ENCODE measurements at regions not wholly inside any gene's neighbourhood (a gene's known extent, or its start where the extent isn't known, plus 50 kb on each side); places are given as distances from the start of the nearest gene placed in this dataset.
A peak's percentile ranks its signal among the peaks of the same experiment; 100 is the strongest.

DNA sequence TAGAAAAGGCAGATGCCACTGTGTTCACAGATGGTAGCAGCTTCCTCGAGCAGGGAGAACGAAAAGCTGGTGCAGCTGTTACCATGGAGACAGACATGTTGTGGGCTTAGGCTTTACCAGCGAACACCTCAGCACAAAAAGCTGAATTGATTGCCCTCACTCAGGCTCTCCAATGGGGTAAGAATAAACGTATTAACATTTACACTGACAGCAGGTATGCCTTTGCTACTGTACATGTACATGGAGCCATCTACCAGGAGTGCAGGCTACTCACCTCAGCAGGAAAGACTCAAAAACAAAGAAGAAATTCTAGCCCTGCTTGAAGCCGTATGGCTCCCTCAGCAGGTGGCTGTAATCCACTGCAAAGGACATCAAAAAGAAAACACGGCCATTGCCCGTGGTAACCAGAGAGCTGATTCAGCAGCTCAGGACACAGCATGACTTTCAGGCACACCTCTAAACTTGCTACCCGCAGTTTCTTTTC is 197.7 kb downstream of the ZNF737 start:
- TF ChIP-seq, protein P1, sequence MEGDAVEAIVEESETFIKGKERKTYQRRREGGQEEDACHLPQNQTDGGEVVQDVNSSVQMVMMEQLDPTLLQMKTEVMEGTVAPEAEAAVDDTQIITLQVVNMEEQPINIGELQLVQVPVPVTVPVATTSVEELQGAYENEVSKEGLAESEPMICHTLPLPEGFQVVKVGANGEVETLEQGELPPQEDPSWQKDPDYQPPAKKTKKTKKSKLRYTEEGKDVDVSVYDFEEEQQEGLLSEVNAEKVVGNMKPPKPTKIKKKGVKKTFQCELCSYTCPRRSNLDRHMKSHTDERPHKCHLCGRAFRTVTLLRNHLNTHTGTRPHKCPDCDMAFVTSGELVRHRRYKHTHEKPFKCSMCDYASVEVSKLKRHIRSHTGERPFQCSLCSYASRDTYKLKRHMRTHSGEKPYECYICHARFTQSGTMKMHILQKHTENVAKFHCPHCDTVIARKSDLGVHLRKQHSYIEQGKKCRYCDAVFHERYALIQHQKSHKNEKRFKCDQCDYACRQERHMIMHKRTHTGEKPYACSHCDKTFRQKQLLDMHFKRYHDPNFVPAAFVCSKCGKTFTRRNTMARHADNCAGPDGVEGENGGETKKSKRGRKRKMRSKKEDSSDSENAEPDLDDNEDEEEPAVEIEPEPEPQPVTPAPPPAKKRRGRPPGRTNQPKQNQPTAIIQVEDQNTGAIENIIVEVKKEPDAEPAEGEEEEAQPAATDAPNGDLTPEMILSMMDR (IDR thresholded peaks at IDR 0.05; ENCODE audit: low read length), result peak; percentile 21
- TF ChIP-seq EZH2phosphoT487 (IDR thresholded peaks at IDR 0.05; ENCODE audit: low read length), result no peak

Data from MM.1S (cell line).